GM12872 (cell line): ENCODE measurements at regions not wholly inside any gene's neighbourhood (a gene's known extent, or its start where the extent isn't known, plus 50 kb on each side); places are given as distances from the start of the nearest gene placed in this dataset.

Experiments used
- TF ChIP-seq, protein P1 (sequence below): IDR thresholded peaks from 3 replicates; pipeline ENCODE4 v1.5.1; 2011; ENCODE audit warnings: low read depth, mild to moderate bottlenecking, low read length, moderate library complexity; ENCODE audit not compliant: insufficient read depth

DNA sequence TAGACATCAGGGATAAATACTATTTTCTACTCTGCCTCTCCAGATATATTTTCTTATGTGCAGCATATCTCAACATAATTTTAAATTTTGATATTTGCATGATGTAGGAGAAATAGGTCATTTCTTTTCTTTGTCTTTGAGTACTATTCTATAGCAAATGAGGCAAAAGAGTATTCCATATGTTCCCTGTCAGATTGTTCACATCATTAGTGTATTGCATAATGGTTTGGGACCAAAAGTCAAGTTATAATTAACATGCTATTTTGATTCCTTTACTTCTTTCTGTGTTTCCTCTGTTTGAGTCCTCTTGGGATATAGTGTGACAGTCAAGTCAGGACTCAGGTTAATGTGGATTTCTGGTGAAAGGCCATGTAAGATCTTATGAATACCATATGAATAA is 864.6 kb upstream of the FBXO33 start:
- TF ChIP-seq, protein P1, sequence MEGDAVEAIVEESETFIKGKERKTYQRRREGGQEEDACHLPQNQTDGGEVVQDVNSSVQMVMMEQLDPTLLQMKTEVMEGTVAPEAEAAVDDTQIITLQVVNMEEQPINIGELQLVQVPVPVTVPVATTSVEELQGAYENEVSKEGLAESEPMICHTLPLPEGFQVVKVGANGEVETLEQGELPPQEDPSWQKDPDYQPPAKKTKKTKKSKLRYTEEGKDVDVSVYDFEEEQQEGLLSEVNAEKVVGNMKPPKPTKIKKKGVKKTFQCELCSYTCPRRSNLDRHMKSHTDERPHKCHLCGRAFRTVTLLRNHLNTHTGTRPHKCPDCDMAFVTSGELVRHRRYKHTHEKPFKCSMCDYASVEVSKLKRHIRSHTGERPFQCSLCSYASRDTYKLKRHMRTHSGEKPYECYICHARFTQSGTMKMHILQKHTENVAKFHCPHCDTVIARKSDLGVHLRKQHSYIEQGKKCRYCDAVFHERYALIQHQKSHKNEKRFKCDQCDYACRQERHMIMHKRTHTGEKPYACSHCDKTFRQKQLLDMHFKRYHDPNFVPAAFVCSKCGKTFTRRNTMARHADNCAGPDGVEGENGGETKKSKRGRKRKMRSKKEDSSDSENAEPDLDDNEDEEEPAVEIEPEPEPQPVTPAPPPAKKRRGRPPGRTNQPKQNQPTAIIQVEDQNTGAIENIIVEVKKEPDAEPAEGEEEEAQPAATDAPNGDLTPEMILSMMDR, result no peak

- TF ChIP-seq, protein P1, result no peak
Observed at GRCh38 chr14:40292664-40293063, 860.4 kb upstream of the FBXO33 start.

- TF ChIP-seq, protein P1, result no peak
Observed at GRCh38 chr14:40282196-40282595, 850.0 kb upstream of the FBXO33 start.

- TF ChIP-seq, protein P1, result 0 out of 3 replicates have a peak, but pooled peaks have one; percentile 3
Observed at GRCh38 chr14:40280652-40281051, 848.4 kb upstream of the FBXO33 start.

DNA sequence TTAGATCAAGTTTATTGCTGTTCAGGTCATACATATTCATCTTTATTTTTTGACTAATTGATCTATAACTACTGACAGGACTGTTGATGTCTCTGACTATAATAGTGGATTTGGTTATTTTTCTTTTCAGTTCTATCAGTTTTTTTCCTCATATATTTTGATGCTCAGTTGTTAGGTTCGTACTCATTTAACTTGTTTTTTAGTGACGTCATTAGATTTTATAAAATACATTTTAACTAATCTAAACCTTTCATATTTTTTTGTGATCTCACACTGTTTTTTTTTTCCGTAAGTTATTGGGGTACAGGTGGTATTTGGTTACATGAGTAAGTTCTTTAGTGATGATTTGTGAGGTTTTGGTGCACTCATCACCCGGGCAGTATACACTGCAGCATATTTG is 841.2 kb upstream of the FBXO33 start:
- TF ChIP-seq, protein P1, result no peak

- TF ChIP-seq, protein P1, result no peak
Observed at GRCh38 chr14:40271480-40271879, 839.2 kb upstream of the FBXO33 start.

DNA sequence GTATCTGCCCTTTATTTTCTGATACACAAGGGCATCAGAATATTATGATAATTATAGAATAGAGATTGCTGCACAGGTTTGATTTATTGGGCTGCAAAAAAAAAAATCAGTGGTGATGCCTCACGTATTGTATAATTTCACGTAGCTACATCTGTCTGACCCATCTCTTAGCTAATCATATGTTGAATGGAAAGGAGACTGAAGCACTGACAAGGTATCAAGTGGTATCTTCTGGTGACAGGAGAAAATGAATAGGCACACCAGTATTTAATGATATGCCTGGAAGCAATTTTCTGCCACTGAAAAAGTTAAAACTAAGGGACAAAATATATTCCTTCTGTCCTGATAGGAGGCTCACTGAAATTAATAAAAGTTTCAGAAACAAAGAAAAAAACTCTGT is 837.2 kb upstream of the FBXO33 start:
- TF ChIP-seq, protein P1, result no peak

DNA sequence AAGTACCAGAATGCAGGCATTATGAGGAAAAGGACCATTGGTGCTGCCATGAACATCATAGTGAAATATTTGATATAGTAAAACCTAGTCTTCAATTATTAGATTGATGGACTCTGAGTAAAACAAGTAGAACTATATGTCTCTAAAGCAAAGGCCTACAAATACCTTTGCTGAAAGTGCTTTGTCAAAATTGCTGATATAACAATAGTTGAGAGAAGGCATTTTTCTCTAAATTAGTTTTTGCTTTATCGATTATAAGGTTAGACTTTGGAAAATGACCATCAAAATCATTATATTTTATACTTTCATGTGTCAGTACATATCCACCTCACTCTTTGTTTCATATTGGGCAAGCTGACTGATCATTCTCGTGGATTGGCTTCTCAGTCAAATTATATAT is 836.0 kb upstream of the FBXO33 start:
- TF ChIP-seq, protein P1, result no peak
